Mononuclear cell (primary cell): ENCODE measurements at regions not wholly inside any gene's neighbourhood (a gene's known extent, or its start where the extent isn't known, plus 50 kb on each side); places are given as distances from the start of the nearest gene placed in this dataset.

Experiments
- H3K27me3 ChIP-seq: 2 replicates; pipeline ENCODE4 v1.6.0; 2011; ENCODE audit warnings: low read length, control low read depth; ENCODE audit not compliant: insufficient read depth
- H3K4me1 ChIP-seq: 2 replicates; pipeline ENCODE4 v1.5.1; 2011; ENCODE audit warnings: mild to moderate bottlenecking, low read length, control low read depth; ENCODE audit not compliant: insufficient read depth
- H3K4me3 ChIP-seq: 2 replicates; pipeline ENCODE4 v1.5.1; 2011; ENCODE audit warnings: mild to moderate bottlenecking, low read length, moderate library complexity
- H3K9me3 ChIP-seq: 2 replicates; pipeline ENCODE4 v1.5.1; 2011; ENCODE audit warnings: low read depth, mild to moderate bottlenecking, control low read depth, low read length

DNA sequence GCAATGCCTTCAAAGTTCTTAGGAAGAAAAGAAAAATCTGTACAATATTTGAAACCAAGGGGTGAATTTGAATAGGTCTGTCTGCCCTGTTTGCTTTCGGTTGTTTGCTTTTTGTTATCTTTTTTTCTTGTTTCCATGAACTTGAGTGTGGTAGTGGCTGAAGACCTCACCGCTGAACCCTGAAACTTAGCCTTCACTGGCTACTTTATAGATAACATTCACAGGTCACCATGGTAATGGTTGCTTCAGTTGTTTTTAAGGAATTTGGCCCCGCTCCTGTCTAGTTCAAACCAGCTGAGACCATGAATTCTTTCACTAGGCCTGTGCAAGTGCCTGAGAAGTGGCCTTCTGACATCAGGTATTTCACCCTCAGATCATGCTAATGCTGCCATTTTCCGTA is 137.0 kb upstream of the PMFBP1 start:
- H3K4me1 ChIP-seq: no peaks in the 10 kb centered on the region

DNA sequence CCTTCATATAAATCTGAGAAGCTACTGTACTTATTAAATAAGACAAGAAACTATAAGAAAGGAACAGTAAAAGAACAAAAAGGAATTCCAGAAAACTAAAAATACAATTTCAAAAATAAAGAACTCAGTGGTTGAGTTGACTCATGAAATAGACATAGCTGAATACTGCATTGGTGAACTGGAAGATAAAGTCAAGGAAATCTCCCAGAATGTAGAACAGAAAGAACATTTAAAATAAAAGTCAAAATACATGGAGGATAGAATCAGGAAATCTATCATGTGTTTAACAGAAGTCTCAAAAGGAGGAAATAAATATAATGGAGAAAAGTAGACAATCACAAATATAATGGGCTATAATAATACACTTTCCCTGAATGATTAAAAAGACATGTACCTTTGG is 136.4 kb upstream of the PMFBP1 start:
- Histone ChIP-seq H3K9me3 (no peaks in the 10 kb centered on the region), H3K27me3 (no peaks in the 10 kb centered on the region), H3K4me3 (no peak overlapping the region), H3K4me1 (no peaks in the 10 kb centered on the region)

More for the DNA sequence above, 137.0 kb upstream of the PMFBP1 start:
- Histone ChIP-seq H3K9me3 (no peaks in the 10 kb centered on the region), H3K4me3 (no peak overlapping the region), H3K27me3 (no peaks in the 10 kb centered on the region)

DNA sequence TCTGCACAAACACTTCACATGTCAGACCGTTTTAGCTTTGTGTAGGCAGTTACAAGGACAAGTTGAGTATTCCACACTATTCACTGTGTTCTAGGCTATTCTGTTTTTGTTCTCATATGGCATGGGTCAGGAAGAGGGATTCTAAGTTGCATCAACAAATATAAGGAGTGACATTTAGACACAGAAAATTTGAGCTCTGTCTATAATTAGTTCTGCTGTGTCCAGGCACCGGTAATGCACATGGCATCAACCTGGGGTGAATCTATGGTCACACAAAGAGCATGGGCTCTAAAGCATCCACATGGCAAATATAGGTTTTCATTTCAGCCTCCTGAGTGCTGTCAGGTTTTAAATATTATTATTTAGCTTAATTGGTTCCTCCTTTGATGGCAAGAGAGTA is 130.4 kb upstream of the PMFBP1 start:
- no peak overlapping the region for H3K4me3 ChIP-seq
- no peaks in the 10 kb centered on the region for H3K4me1 ChIP-seq
- no peaks in the 10 kb centered on the region for H3K9me3 ChIP-seq
- no peaks in the 10 kb centered on the region for H3K27me3 ChIP-seq

DNA sequence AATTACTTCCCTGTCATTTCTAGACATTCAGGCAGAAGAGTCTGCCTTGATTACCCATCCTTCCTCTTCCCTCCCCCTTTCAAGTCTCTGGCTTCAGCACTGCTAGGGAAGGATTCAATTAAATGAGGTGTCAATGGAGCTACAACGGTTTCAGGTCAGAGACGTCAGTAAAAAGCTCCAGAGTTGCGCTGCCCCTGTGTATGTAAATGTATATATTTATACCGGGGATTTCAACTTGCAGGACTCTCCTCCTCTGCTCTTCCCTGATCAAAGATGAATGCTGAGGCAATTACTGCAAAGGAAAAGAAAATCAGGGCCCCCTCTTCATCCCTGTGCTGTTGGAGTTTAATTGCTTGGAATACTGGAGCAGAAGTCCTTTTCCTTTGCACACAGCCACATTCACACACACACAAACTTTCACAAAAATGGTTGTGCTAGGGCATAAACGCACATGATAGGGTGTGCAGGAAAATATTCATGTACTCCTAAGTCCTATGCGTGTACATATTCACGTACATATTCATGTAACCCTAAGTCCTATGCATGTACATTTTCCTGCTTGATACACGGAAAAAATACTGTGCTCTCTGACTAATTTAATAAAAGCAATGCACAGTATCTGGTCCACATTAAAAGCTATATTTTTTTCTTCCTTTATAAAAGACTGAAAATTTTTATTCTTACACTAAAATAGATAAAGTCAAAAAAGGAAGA is 129.7 kb upstream of the PMFBP1 start:
- H3K4me1 ChIP-seq: no peaks in the 10 kb centered on the region
- H3K9me3 ChIP-seq: no peaks in the 10 kb centered on the region
- H3K4me3 ChIP-seq: no peak overlapping the region
- H3K27me3 ChIP-seq: no peaks in the 10 kb centered on the region

DNA sequence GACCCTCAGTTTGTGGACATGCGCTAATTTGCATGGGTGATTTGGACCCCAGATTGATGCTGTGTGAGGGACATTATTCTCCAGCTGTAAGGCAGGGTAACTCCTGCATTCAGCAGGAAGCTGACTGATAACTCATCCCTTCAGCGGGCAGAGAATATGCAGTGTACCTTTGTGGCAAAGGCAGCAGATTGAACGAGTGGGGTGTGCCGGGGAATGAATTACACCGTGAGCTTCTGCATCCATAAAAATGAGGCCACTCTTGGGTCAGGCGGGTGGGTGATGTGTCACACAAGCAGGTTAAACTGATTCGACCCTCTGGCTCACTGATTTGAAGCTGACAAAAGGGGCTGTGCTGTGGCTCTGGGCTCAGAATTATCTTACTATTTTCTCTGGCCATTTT is 128.9 kb upstream of the PMFBP1 start:
- H3K4me3 ChIP-seq: no peak overlapping the region
- no peaks in the 10 kb centered on the region for H3K9me3 ChIP-seq
- H3K4me1 ChIP-seq: no peaks in the 10 kb centered on the region
- H3K27me3 ChIP-seq: no peaks in the 10 kb centered on the region

DNA sequence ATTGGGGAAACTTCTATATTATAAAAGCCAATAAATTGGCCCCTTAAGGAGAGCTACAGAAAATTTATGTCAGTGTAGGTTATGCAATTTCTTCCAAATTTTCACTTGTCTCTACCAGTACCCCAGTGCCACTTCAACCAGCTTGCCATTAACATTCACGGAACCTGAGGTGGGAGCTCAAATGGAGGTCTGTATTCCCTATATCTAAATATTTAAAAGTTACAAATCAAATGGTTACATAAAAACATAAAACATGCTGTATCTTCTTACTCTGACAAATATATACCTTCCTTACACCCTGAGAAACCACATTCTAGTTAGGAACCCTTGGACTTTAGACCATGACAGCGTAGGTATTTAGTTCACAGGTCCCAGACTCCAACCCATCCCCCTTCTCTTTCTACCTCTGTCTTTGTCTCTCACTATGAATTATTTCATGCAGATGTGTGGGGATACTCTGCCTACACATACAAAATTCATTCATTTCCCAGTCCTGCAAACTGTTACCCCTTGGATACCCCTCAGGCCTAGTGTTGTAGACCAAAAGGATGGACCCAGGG is 127.8 kb upstream of the PMFBP1 start:
- Histone ChIP-seq H3K27me3 (no peaks in the 10 kb centered on the region), H3K4me3 (no peak overlapping the region), H3K4me1 (no peaks in the 10 kb centered on the region), H3K9me3 (no peaks in the 10 kb centered on the region)

DNA sequence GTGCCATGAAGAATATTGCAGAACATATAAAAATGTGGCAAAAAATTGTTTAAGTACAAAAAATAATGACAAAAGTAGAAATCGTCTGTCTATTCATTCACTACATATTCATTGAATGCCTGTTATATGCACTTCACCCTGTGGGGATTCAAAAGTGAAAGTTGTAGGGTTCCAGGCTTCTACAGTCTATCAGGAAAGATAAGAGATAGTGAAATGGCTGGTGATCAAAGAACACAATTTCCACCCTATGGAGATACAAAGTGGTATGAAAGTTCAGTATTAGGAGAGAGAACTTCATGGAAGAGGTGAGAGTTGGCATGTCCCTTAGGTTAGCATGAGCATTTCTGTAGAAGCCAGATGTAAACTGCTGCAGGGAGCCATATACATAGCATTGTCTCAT is 127.0 kb upstream of the PMFBP1 start:
- no peaks in the 10 kb centered on the region for H3K4me1 ChIP-seq
- no peaks in the 10 kb centered on the region for H3K27me3 ChIP-seq
- no peaks in the 10 kb centered on the region for H3K9me3 ChIP-seq
- H3K4me3 ChIP-seq: no peak overlapping the region

DNA sequence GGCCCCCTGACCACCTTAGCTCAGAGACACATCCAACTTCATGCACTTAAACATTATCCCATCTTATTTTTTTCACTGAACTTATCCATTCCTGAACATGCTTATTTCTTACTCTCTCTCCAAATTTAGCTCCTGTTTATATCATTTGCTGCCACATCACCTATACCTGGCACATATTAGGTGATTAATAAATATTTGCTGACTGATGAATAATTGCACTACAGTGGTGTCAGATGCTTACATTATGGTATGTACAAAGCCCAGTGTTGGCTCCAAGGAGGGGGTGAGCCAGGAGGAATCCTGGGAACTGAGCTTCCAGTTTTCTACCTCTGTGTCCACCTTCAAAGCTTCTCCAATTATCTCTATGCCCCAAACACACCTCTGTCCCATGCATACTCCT is 124.0 kb upstream of the PMFBP1 start:
- H3K4me1 ChIP-seq: no peaks in the 10 kb centered on the region
- no peaks in the 10 kb centered on the region for H3K27me3 ChIP-seq
- H3K9me3 ChIP-seq: no peaks in the 10 kb centered on the region
- H3K4me3 ChIP-seq: no peak overlapping the region

DNA sequence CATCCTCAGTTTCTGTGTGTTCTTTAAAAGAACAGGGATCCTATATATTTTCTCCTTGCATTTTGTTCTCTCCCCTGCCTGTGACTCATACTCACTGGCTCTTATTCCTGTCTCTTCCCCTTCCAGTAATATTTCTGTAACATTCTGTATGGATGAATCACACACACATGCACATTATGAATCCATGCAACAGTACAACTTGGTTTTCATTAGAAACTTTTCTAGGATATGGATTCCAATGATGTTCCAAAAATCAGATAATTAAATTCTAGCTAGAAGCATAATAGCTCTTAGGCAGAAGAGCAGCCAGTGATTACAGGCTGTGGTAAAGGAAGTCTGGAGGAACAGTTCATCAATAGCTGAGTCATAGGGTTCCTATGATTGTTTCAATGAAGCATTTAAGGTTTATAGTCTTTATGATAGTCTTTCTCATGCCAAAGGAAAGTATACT is 119.6 kb upstream of the PMFBP1 start:
- Histone ChIP-seq H3K27me3 (no peaks in the 10 kb centered on the region), H3K4me1 (no peaks in the 10 kb centered on the region), H3K9me3 (no peaks in the 10 kb centered on the region)

DNA sequence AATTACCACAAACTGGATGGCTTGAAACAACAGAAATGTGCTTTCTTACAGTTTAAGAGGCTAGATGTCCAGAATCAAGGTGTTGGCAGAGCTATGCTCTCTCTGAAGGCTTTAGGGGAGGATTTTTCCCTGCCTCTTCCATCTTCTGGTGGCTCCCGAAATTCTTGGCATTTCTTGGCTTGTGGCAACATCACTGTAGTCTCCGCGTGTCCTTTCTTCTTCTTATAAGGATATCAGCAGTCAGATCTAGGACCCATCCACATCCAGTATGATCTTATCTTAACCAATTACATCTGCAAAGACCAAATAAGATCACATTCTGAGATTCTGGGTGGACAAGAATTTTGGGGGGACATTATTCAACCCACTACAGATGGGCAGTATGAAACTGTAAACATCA is 119.2 kb upstream of the PMFBP1 start:
- Histone ChIP-seq H3K9me3 (no peaks in the 10 kb centered on the region), H3K4me1 (no peaks in the 10 kb centered on the region), H3K4me3 (no peak overlapping the region), H3K27me3 (no peaks in the 10 kb centered on the region)

More for the DNA sequence above, 119.6 kb upstream of the PMFBP1 start:
- H3K4me3 ChIP-seq: no peak overlapping the region

DNA sequence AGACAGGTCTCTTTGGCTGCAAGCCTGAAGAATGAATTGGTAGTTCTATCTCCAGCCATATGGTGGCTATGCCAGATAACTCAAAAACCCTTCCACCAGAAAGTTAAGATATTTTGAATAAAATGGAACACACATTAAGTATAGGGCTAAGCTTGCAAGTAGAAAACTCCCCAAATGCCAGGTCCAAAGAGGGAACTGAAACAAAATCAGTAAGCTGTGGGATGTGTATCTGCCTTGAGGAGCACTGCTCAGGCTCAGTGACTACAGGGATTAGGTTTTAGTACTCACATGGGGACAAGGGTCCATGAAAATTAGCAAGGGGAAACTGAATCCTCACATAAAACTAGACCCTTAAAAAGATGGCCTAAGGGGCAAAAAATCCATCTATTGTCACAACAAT is 115.7 kb upstream of the PMFBP1 start:
- Histone ChIP-seq H3K4me1 (no peaks in the 10 kb centered on the region), H3K4me3 (no peak overlapping the region), H3K27me3 (no peaks in the 10 kb centered on the region), H3K9me3 (no peaks in the 10 kb centered on the region)

DNA sequence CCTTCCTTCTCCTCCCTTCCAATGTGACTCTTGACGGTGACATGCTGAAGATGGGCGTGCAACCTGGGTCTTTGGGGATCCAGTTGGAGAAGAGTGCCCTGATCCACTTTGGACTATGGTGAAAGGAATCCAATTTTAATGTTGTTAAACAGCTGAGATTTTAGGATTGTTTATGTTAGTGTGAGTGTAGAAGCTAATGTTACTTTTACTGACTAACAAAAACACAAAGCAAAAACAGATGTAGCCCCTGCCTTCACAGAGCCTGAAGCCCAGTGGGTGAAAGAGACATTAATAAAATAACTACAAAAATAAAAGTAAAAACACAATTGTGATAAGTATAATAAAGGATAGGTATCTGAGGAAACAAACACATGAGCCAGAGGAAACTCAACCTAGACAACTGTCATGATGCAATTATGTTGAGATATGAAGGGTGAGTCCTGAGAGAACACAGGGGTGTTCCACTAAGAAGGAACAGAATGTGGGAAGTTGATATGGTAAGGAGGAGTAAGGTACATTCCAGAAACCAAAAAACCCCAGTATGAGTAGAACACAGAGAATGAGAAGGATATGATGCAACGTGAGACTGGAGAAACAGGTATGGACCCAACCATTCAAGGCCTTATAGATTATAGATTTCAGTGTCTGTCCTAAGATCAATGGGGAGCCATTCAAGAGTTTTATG is 115.1 kb upstream of the PMFBP1 start:
- H3K9me3 ChIP-seq: no peaks in the 10 kb centered on the region
- H3K4me1 ChIP-seq: no peaks in the 10 kb centered on the region
- no peaks in the 10 kb centered on the region for H3K27me3 ChIP-seq
- H3K4me3 ChIP-seq: no peak overlapping the region

DNA sequence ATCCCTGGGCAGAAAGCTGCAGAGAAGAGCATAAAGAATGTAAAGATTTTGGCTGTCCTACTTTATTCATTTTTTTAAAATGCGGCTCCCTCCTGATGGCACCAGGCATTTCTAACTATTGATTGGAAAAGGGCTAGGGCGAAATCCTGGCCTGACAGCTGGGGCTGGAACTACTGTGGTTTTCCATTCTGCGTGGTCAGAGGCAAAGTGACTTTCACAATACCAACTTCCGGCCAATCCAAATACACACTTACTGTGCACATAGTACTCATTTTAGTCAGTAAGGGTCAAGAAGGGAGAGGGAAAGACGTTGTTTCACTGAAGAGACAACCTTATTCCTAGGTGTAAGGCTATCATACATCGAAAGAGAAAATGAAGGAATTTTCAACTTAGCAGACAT is 113.8 kb upstream of the PMFBP1 start:
- Histone ChIP-seq H3K27me3 (no peaks in the 10 kb centered on the region), H3K9me3 (no peaks in the 10 kb centered on the region), H3K4me3 (no peak overlapping the region), H3K4me1 (no peaks in the 10 kb centered on the region)

DNA sequence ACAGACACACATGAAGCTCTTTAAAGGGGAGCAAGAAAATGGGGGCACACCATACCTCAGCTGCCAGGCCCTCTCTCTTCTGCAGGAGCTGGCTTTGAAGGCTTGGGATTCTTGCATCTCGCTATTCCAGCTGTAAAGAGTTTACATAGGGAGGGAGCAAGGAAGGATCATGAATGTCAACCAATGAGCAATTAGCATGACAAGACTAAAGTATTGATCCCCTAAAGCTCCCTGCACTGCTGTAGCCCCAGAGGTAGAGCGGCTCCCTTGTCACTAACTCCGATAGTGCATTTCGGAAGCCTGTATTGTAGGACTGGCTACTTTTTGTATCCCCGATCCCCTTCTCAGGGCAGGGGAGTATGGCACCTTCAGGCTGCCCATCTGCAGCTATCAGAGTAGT is 113.4 kb upstream of the PMFBP1 start:
- Histone ChIP-seq H3K4me3 (no peak overlapping the region), H3K27me3 (no peaks in the 10 kb centered on the region), H3K9me3 (no peaks in the 10 kb centered on the region), H3K4me1 (no peaks in the 10 kb centered on the region)

DNA sequence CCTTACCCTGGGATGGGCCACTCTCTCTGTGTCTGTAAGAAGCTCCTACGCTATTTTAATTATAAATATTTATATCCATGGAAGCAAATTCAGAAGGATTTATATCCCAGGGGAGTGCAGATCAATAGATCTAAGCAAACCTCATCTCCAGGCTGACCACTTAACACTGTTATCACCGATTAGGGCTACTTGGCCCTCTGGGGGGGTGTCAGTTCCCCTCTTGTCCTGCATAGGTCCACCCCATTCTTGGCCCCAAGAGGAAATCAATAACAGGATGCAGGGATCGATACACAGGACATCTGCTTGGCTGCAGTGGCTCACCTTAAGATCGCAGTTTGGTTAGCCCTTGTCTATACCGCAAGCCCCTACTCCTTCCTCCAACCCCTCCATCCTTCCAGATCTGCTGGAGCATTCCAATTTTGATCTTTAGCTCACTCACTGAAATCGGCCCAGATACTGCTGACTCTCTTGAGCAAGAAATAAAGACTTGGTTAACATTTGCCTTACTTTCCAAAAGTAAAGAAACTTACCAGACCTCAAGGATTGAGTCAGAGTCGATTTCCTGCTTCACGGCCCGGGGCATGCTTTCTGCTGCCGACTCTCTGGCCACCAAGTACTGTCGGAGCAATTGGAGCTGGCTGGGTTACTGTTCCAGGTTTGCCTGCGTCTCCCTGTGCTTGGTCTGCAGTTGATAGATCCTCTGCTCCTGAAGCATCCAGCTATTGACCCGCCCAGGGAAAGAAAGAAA is 112.3 kb upstream of the PMFBP1 start:
- Histone ChIP-seq H3K4me3 (no peak overlapping the region), H3K9me3 (no peaks in the 10 kb centered on the region), H3K4me1 (no peaks in the 10 kb centered on the region), H3K27me3 (no peaks in the 10 kb centered on the region)
